ENCODE measurements at regions not wholly inside any gene's neighbourhood (a gene's known extent, or its start where the extent isn't known, plus 50 kb on each side); places are given as distances from the start of the nearest gene placed in this dataset.
A peak's percentile ranks its signal among the peaks of the same experiment; 100 is the strongest.

GRCh38 chr3:178386880-178387279 is 149.4 kb upstream of the KCNMB2 start:
- DNase-seq (ENCODE audit: low read depth), result no peak
- H3K4me3 ChIP-seq (ENCODE audit: low read depth, low read length), result no peak overlapping the region

GRCh38 chr3:178388473-178388872 is 147.8 kb upstream of the KCNMB2 start:
- DNase-seq (ENCODE audit: low read depth), result no peak
- no peak overlapping the region for H3K4me3 ChIP-seq (ENCODE audit: low read depth, low read length)

DNA sequence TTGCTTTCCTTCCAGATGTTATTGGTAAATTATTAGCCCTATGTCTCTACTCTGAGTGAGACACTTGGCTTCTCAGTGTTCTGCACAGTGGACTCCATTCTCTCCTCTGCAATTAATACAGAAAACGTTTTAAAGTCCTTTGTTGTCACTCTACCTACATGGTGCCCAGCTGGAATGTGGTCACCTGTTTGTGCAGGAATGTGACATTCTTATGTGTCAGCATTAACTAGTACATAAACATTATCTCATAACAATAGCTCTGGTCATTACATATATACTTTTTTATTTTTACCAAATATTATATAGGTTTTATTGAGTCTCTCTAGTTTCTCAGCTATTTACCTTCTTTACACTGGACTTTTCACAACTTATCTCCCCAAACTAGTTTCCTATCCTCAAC is 147.0 kb upstream of the KCNMB2 start:
- DNase-seq (ENCODE audit: low read depth), result no peak
- no peak overlapping the region for H3K4me3 ChIP-seq (ENCODE audit: low read depth, low read length)

GRCh38 chr3:178392511-178392926 is 143.7 kb upstream of the KCNMB2 start:
- no peak for DNase-seq (ENCODE audit: low read depth)

GRCh38 chr3:178393146-178393545 is 143.1 kb upstream of the KCNMB2 start:
- no peak for DNase-seq (ENCODE audit: low read depth)
- H3K4me3 ChIP-seq (ENCODE audit: low read depth, low read length), result no peak overlapping the region

More at GRCh38 chr3:178392511-178392926, 143.7 kb upstream of the KCNMB2 start:
- no peak overlapping the region for H3K4me3 ChIP-seq (ENCODE audit: low read depth, low read length)

GRCh38 chr3:178393824-178394223 is 142.4 kb upstream of the KCNMB2 start:
- peak; percentile 79 for DNase-seq (ENCODE audit: low read depth)

GRCh38 chr3:178396318-178396717 is 139.9 kb upstream of the KCNMB2 start:
- H3K4me3 ChIP-seq (ENCODE audit: low read depth, low read length), result no peak overlapping the region
- no peak for DNase-seq (ENCODE audit: low read depth)

More at GRCh38 chr3:178393824-178394223, 142.4 kb upstream of the KCNMB2 start:
- no peak overlapping the region for H3K4me3 ChIP-seq (ENCODE audit: low read depth, low read length)

GRCh38 chr3:178397202-178397601 is 139.0 kb upstream of the KCNMB2 start:
- no peak overlapping the region for H3K4me3 ChIP-seq (ENCODE audit: low read depth, low read length)
- no peak for DNase-seq (ENCODE audit: low read depth)

- H3K4me3 ChIP-seq (ENCODE audit: low read depth, low read length), result no peak overlapping the region
- no peak for DNase-seq (ENCODE audit: low read depth)
These were observed 138.4 kb upstream of the KCNMB2 start for GRCh38 chr3:178397836-178398235.

GRCh38 chr3:178404961-178405360 is 131.3 kb upstream of the KCNMB2 start:
- no peak for DNase-seq (ENCODE audit: low read depth)
- H3K4me3 ChIP-seq (ENCODE audit: low read depth, low read length), result no peak overlapping the region

DNA sequence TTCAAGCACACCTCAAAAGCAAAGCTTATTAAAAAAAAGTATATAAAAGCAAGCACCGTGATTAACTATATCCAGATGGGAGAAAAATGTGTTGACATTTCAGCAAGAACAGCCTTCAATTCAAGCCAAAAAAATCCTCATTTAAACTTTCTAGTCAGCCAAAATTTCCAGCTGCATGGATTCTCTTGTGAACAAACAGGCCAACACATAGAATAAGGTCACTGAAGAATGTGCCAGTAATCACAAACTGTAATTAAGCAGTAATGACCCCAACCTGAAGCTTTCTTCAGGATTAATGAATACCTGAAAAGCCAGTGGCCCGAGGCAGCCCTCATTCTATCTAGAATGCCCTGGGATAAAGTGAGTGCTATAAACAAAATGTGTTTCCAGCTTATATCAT is 130.7 kb upstream of the KCNMB2 start:
- H3K4me3 ChIP-seq (ENCODE audit: low read depth, low read length), result no peak overlapping the region
- DNase-seq (ENCODE audit: low read depth), result no peak

- no peak overlapping the region for H3K4me3 ChIP-seq (ENCODE audit: low read depth, low read length)
- no peak for DNase-seq (ENCODE audit: low read depth)
These were observed 130.0 kb upstream of the KCNMB2 start for GRCh38 chr3:178406206-178406605.

GRCh38 chr3:178415384-178415783 is 120.9 kb upstream of the KCNMB2 start:
- DNase-seq (ENCODE audit: low read depth), result no peak
- no peak overlapping the region for H3K4me3 ChIP-seq (ENCODE audit: low read depth, low read length)

DNA sequence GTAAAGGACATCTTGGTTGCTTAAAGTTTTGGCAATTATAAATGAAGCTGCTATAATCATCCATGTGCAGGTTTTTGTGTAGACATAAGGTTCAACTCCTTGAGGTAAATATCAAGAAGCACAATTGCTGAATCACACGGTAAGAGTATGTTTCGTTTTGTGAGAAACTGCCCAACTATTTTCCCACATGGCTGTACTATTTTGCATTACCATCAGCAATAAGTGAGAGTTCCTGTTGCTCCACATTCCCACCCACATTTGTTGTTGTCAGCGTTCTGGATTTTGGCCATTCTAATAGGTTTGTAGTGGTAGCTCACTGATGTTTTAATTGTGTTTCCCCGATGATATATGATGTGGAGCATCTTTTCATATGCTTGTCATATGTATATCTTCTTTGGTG is 118.5 kb upstream of the KCNMB2 start:
- H3K4me3 ChIP-seq (ENCODE audit: low read depth, low read length), result no peak overlapping the region
- DNase-seq (ENCODE audit: low read depth), result no peak

- DNase-seq (ENCODE audit: low read depth), result no peak
- H3K4me3 ChIP-seq (ENCODE audit: low read depth, low read length), result no peak overlapping the region
These were observed 117.2 kb upstream of the KCNMB2 start for GRCh38 chr3:178419071-178419470.

DNA sequence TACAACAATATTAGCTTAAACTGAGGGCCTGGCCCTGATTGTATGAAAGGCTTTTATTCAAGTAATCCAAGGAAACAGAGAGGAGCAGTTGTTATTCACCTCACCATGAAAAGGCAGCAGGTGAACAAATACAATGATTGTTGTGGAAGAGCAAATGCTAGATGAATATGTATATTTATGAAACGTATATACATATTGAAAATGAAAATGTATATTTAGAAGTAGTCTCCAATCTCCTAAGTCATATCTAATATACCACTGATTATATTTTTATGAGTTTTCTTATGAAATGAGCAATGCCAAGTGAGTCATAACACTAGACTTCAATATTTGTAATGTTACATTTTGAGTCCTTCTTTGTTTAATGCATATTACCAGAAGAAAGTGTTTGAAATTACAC is 116.2 kb upstream of the KCNMB2 start:
- no peak overlapping the region for H3K4me3 ChIP-seq (ENCODE audit: low read depth, low read length)
- DNase-seq (ENCODE audit: low read depth), result no peak

DNA sequence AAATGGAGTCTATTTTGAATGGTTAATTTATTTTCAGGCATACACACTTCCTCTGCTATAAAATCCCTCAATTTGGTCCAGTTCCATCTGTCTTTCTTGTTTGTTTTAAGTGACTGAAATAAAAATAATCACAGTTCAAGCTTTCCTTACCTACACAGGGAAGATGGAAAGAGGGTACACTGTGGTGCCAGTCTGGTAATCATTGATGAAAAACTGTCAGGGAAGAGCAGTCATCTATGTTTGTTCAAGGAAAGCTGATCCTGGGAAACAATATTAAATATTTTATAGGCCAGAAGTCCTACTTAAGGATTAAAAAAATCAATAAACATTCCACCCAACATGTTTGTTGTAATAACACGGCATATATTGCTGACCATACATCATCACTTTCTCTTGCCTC is 115.2 kb upstream of the KCNMB2 start:
- no peak overlapping the region for H3K4me3 ChIP-seq (ENCODE audit: low read depth, low read length)
- no peak for DNase-seq (ENCODE audit: low read depth)

GRCh38 chr3:178422406-178422805 is 113.8 kb upstream of the KCNMB2 start:
- DNase-seq (ENCODE audit: low read depth), result no peak
- no peak overlapping the region for H3K4me3 ChIP-seq (ENCODE audit: low read depth, low read length)

- no peak for DNase-seq (ENCODE audit: low read depth)
- H3K4me3 ChIP-seq (ENCODE audit: low read depth, low read length), result no peak overlapping the region
These were observed 108.2 kb upstream of the KCNMB2 start for GRCh38 chr3:178428037-178428436.

DNA sequence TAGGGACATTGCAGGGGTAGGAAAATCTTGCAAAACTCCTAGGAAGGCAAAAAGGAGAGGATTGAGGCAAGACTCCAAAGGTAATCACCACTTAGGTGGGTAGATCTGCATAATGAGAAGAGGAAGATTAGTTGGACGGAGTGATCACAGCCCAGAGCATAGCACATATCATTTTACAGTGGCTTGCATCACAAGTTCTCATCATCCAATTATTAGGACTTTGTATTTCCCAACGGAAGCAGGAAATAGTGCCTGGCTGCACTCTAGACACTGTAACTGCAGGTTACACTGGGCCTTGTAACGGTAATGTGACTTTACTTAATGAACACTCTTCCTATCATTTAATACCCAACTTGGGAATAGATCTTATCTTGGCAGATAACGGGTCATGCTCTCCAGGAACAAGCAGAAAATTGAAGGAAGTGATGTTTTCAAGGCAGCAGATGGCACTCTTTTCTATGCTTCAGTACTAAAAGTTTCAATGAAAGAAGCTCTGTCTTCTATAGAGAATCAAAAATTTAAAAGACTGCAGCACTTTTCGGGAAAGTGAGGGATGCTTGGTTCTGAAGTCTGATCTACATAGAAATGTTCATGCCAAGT is 101.9 kb upstream of the KCNMB2 start:
- DNase-seq (ENCODE audit: low read depth), result no peak
- H3K4me3 ChIP-seq (ENCODE audit: low read depth, low read length), result no peak overlapping the region

- H3K4me3 ChIP-seq (ENCODE audit: low read depth, low read length), result no peak overlapping the region
- DNase-seq (ENCODE audit: low read depth), result no peak
These were observed 100.7 kb upstream of the KCNMB2 start for GRCh38 chr3:178435575-178435974.

DNA sequence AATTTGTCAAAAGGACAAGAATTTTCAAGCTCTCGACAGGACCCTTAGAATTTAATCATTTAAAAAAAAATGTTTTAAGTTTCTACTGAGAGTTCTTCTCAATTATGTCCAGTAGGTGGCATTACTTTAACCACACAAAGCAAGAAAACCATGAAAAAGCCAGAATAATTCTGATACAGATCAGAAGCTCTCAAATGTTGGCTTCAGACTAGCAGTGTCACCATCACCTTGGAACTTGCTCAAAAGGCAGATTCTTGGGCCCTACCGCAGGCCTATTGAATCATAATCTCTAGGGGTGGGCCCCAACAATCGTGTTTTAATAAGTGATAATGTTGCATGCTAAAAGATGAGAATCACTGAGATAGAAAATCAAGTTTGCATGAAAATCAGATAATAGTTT is 99.5 kb upstream of the KCNMB2 start:
- H3K4me3 ChIP-seq (ENCODE audit: low read depth, low read length), result no peak overlapping the region
- DNase-seq (ENCODE audit: low read depth), result peak; percentile 21

Measured in skeletal muscle cell (primary cell).